ENCODE measurements at regions not wholly inside any gene's neighbourhood (a gene's known extent, or its start where the extent isn't known, plus 50 kb on each side); places are given as distances from the start of the nearest gene placed in this dataset.

GRCh38 chr9:108316630-108317029, 539.2 kb downstream of the ACTL7B start:
- in situ Hi-C loops (cut with MboI; ENCODE audit: low sequenced_read_pairs), result no loop called here

- in situ Hi-C loops (cut with MboI; ENCODE audit: low sequenced_read_pairs), result no loop called here
These were observed 539.7 kb downstream of the ACTL7B start for GRCh38 chr9:108316066-108316465.

GRCh38 chr9:108311745-108312144, 544.0 kb downstream of the ACTL7B start:
- in situ Hi-C loops (cut with MboI; ENCODE audit: low sequenced_read_pairs), result no loop called here

DNA sequence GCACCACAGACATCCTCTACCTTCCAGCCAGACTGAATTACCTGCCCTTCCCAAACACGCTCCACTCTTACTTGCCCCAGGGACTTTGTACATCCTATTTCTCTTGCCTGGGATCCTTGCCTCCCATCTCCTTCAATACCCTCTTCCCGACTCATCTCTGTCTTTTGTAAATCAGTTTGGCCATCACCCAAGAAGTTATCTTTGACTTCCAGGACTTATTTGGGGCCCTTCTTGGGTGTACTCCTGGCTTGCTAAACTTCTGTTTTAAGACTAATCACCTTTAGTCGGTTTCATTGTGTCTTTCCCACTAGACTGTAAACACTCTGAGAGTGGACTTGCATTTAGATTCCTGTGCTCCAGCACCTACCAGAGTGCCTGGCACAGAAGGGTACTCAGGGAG, 545.6 kb downstream of the ACTL7B start:
- in situ Hi-C loops (cut with MboI; ENCODE audit: low sequenced_read_pairs), result no loop called here

GRCh38 chr9:108300306-108301287, 555.2 kb downstream of the ACTL7B start:
- in situ Hi-C loops (cut with MboI; ENCODE audit: low sequenced_read_pairs), result no loop called here

DNA sequence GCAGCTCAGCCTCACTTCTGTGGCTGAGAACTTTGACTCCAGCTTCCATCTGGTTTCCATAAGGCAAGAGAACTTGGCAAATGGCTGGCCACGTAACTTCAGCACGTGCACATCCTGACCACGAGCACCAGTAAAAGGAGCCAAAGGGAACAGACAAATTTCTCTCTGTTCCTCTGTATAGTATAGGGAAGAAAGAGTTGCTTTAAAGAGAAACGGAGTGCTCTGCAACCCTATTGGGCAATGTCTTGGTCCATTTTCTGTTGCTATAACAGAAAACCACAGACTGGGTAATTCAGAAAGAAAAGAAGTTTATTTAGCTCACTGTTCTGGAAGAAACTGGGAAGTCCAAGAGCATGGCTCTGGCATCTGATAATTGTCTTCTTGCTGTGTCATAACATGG, 558.7 kb downstream of the ACTL7B start:
- in situ Hi-C loops (cut with MboI; ENCODE audit: low sequenced_read_pairs), result loop anchor here (25.0 kb wide), 1 partner anchor 465 kb away; no protein-coding TSS in a partner anchor

- in situ Hi-C loops (cut with MboI; ENCODE audit: low sequenced_read_pairs), result loop anchor here (25.0 kb wide), 1 partner anchor 466 kb away; no protein-coding TSS in a partner anchor
These were observed 559.7 kb downstream of the ACTL7B start for GRCh38 chr9:108296056-108296455.

DNA sequence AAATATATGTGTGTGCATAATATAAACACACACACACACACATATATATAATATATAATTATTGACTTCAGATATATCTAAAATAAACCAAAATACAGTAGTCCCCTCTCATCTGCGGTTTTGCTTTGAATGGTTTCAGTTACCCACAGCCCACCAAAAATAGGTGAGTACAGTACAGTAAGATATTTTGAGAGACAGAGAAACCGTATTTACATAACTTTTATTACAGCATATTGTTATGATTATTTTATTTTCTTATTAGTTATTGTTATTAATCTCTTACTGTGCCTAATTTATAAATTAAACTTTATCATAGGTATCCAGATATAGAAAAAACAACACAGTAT, 564.2 kb downstream of the ACTL7B start:
- in situ Hi-C loops (cut with MboI; ENCODE audit: low sequenced_read_pairs), result loop anchor here (25.0 kb wide), 1 partner anchor 471 kb away; no protein-coding TSS in a partner anchor

DNA sequence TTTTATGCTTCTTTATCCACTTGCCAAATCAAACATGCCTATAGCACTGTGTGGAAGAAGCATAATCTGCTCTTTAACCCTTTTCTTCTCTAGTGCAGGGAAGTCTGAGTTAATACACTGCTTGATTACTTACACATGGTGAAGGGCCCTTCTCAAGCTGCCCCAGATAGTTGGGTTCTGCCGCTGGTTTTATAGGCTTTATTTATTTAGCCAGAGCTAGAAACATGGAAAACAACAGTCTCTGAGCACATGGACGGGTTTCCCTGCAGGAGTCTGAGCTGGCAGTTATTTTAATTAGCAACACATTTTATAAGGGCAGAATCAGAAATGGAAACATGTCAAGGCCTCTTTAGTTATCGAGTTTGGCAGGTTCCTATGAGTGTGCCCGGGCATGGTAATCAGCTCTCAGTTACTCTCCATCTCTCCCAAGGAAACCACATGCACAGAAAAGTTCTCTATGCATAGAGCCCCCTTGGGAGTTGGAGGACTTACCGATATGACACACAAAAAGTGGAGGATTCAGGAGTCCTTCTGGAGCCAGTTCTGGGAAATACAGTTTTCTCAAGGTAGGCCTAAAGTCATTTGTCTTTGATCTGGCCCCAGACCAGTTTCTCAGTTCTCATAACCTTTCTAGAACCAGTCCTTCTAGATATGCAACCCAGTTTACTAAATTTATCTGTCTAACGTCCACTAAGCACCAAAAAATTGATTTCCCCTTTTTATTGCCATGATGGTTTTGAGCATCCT, 564.8 kb downstream of the ACTL7B start:
- in situ Hi-C loops (cut with MboI; ENCODE audit: low sequenced_read_pairs), result loop anchor here (25.0 kb wide), 1 partner anchor 471 kb away; no protein-coding TSS in a partner anchor

- in situ Hi-C loops (cut with MboI; ENCODE audit: low sequenced_read_pairs), result loop anchor here (25.0 kb wide), 1 partner anchor 476 kb away; no protein-coding TSS in a partner anchor
These were observed 569.1 kb downstream of the ACTL7B start for GRCh38 chr9:108286638-108287206.

GRCh38 chr9:108283696-108284095, 572.1 kb downstream of the ACTL7B start:
- in situ Hi-C loops (cut with MboI; ENCODE audit: low sequenced_read_pairs), result loop anchor here (25.0 kb wide), 1 partner anchor 479 kb away; no protein-coding TSS in a partner anchor

- in situ Hi-C loops (cut with MboI; ENCODE audit: low sequenced_read_pairs), result loop anchor here (25.0 kb wide), 1 partner anchor 479 kb away; no protein-coding TSS in a partner anchor
These were observed 572.9 kb downstream of the ACTL7B start for GRCh38 chr9:108282872-108283271.

- in situ Hi-C loops (cut with MboI; ENCODE audit: low sequenced_read_pairs), result loop anchor here (25.0 kb wide), 1 partner anchor 481 kb away; no protein-coding TSS in a partner anchor
These were observed 574.1 kb downstream of the ACTL7B start for GRCh38 chr9:108281696-108282095.

GRCh38 chr9:108278341-108278740, 577.4 kb downstream of the ACTL7B start:
- in situ Hi-C loops (cut with MboI; ENCODE audit: low sequenced_read_pairs), result loop anchor here (25.0 kb wide), 1 partner anchor 484 kb away; no protein-coding TSS in a partner anchor

DNA sequence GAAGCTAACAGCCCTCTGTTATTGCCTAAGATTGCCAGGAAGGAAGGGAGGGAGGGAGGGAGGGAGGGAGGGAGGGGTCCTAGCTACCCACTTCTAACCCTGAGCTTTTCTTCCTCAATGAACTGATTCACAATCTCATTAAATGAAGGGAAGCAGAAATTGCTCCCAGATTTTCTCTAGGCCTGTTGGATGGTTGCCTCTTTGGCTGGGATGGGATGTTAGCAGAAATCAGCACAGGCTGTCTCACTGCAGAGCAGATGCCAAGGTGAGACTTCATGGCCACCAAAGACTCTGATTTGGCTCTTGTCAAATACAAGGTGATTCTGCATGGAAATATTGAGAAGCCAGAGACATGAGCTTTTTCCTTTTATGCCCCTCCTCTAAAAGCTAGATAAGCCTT, 578.6 kb downstream of the ACTL7B start:
- in situ Hi-C loops (cut with MboI; ENCODE audit: low sequenced_read_pairs), result loop anchor here (25.0 kb wide), 1 partner anchor 485 kb away; no protein-coding TSS in a partner anchor

DNA sequence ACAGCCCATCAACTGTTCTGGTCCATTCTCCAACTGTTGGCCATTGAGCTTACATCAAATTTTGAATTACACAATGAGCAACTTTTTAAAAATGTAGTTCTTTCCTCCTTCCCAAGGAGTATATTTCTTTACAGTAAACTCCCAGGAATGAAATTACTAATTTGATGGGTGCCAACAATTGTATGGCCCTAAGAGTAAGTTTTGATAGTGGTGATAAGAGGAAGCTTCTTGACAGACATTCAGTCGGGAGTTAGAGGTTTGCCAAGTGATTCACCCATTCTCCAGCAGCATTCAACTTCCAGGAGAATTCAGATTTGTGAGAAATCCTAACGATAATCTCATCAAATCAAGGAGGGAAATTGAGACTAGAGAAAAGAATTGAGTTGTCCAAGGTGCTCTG, 579.9 kb downstream of the ACTL7B start:
- in situ Hi-C loops (cut with MboI; ENCODE audit: low sequenced_read_pairs), result loop anchor here (25.0 kb wide), 1 partner anchor 486 kb away; no protein-coding TSS in a partner anchor

DNA sequence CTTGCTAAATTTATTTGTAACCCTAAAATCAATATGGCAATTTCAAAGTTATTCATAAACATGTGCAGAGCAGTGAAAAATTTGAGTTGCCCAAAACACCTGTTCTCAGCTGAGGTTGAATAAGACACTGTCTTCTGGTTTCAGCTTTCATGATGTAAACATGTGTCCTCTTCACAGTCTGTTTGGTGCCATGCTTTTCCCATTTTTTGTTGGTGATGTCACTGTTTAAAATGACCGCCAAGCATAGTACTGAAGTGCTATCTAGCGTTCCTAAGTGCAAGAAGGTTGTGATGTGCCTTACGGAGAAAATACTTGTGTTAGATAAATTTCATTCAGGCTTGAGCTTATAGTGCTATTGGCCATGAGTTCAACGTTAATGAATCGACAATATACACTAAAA, 580.8 kb downstream of the ACTL7B start:
- in situ Hi-C loops (cut with MboI; ENCODE audit: low sequenced_read_pairs), result loop anchor here (25.0 kb wide), 2 partner anchors 487 to 813 kb away; no protein-coding TSS in a partner anchor

- in situ Hi-C loops (cut with MboI; ENCODE audit: low sequenced_read_pairs), result loop anchor here (25.0 kb wide), 1 partner anchor 812 kb away; no protein-coding TSS in a partner anchor
These were observed 581.8 kb downstream of the ACTL7B start for GRCh38 chr9:108273988-108274387.

- in situ Hi-C loops (cut with MboI; ENCODE audit: low sequenced_read_pairs), result loop anchor here (25.0 kb wide), 1 partner anchor 810 kb away; no protein-coding TSS in a partner anchor
These were observed 583.4 kb downstream of the ACTL7B start for GRCh38 chr9:108272349-108272899.
